Ovary (tissue), 1 donor: ENCODE measurements at regions not wholly inside any gene's neighbourhood (a gene's known extent, or its start where the extent isn't known, plus 50 kb on each side); places are given as distances from the start of the nearest gene placed in this dataset.

Experiments
- EP300 ChIP-seq: sonication (generic); formaldehyde crosslinking; IDR thresholded peaks from one replicate; pipeline ENCODE4 v1.6.1; 2017; ENCODE audit warnings: antibody characterized with exemption
- POLR2A ChIP-seq: fragments of 450-650 bp; IDR thresholded peaks from one replicate; pipeline ENCODE4 v1.6.1; 2017; ENCODE audit warnings: antibody characterized with exemption, mild to moderate bottlenecking, moderate library complexity

DNA sequence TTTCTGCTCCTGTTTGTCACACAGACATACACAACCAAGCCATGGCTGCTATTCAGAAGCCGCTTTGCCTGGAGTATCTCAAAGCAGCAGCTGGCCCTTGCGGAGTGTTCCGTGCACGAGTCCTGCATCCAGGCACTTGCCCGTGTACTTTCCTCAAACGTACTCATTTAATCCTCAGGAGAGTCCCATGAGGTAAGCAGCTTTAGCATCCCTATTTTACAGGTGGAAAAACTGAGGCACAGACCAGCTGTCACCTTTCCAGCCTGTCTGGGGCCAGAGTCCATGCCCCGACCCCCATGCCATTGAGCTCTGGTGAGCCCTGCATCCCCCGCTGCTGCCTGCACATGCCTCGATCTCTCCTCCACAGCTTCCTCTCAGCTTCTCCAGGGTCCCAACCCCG lies 130.0 kb downstream of the ERMARD start:
- TF ChIP-seq EP300 (no peak), POLR2A (no peak)
